Stromal cell of bone marrow (primary cell): ENCODE measurements at regions not wholly inside any gene's neighbourhood (a gene's known extent, or its start where the extent isn't known, plus 50 kb on each side); places are given as distances from the start of the nearest gene placed in this dataset.

Source experiments
- DNase-seq: peaks from one replicate; pipeline ENCODE4 v3.0.0-alpha.2; 2012; ENCODE audit warnings: low read depth

- DNase-seq: no peak
Measured at GRCh38 chr14:96931751-96932150, 134.6 kb downstream of the VRK1 start.

GRCh38 chr14:96934638-96935330 is 137.6 kb downstream of the VRK1 start:
- DNase-seq: no peak

- no peak for DNase-seq
Measured at GRCh38 chr14:96938946-96939345, 141.8 kb downstream of the VRK1 start.

- DNase-seq: no peak
Measured at GRCh38 chr14:96940009-96940408, 142.8 kb downstream of the VRK1 start.

- DNase-seq: no peak
Measured at GRCh38 chr14:96944297-96944696, 147.1 kb downstream of the VRK1 start.

GRCh38 chr14:96945721-96946120 is 148.5 kb downstream of the VRK1 start:
- DNase-seq: no peak

GRCh38 chr14:96949594-96949993 is 152.4 kb downstream of the VRK1 start:
- no peak for DNase-seq

GRCh38 chr14:96951511-96951910 is 154.3 kb downstream of the VRK1 start:
- no peak for DNase-seq

GRCh38 chr14:96953087-96953874 is 156.1 kb downstream of the VRK1 start:
- DNase-seq: no peak

GRCh38 chr14:96953875-96954185 is 156.6 kb downstream of the VRK1 start:
- no peak for DNase-seq

- no peak for DNase-seq
Measured at GRCh38 chr14:96956464-96957239, 159.5 kb downstream of the VRK1 start.

- DNase-seq: no peak
Measured at GRCh38 chr14:96958057-96958456, 160.9 kb downstream of the VRK1 start.

GRCh38 chr14:96959992-96960391 is 162.8 kb downstream of the VRK1 start:
- DNase-seq: no peak

GRCh38 chr14:96960598-96961116 is 163.5 kb downstream of the VRK1 start:
- DNase-seq: no peak

- no peak for DNase-seq
Measured at GRCh38 chr14:96961895-96962294, 164.7 kb downstream of the VRK1 start.

GRCh38 chr14:96962337-96962736 is 165.2 kb downstream of the VRK1 start:
- DNase-seq: no peak

GRCh38 chr14:96964726-96965415 is 167.7 kb downstream of the VRK1 start:
- no peak for DNase-seq

- DNase-seq: no peak
Measured at GRCh38 chr14:96965885-96966595, 168.9 kb downstream of the VRK1 start.

GRCh38 chr14:96975116-96975515 is 177.9 kb downstream of the VRK1 start:
- DNase-seq: no peak

- no peak for DNase-seq
Measured at GRCh38 chr14:96978525-96979272, 181.5 kb downstream of the VRK1 start.

GRCh38 chr14:96979611-96980074 is 182.5 kb downstream of the VRK1 start:
- DNase-seq: no peak
